HFFc6 (cell line): ENCODE measurements at regions not wholly inside any gene's neighbourhood (a gene's known extent, or its start where the extent isn't known, plus 50 kb on each side); places are given as distances from the start of the nearest gene placed in this dataset.

ENCODE experiments used
- DNase-seq: peaks from one replicate; pipeline ENCODE4 v3.0.0-alpha.2; 2018
- H3K27ac Mint-ChIP-seq: 2 replicates; pipeline ENCODE4 v1.8.0; 2020; ENCODE audit warnings: mild to moderate bottlenecking, mixed read lengths
- H3K27me3 Mint-ChIP-seq: 2 replicates; pipeline ENCODE4 v1.8.0; 2021; ENCODE audit warnings: mild to moderate bottlenecking, moderate library complexity, mixed read lengths; ENCODE audit not compliant: insufficient read depth
- H3K36me3 Mint-ChIP-seq: 2 replicates; pipeline ENCODE4 v1.8.0; 2021; ENCODE audit warnings: low read depth, mixed read lengths
- H3K4me1 Mint-ChIP-seq: 2 replicates; pipeline ENCODE4 v1.8.0; 2020; ENCODE audit warnings: low read depth, mixed read lengths
- H3K4me3 Mint-ChIP-seq: 2 replicates; pipeline ENCODE4 v1.8.0; 2020; ENCODE audit warnings: mild to moderate bottlenecking, moderate library complexity, mixed read lengths
- H3K9me3 Mint-ChIP-seq: 2 replicates; pipeline ENCODE4 v1.8.0; 2020; ENCODE audit warnings: mild to moderate bottlenecking, mixed read lengths
- TF ChIP-seq, protein P1 (sequence below): fragments of 200-600 bp; sonication (generic); IDR thresholded peaks from 2 replicates; pipeline ENCODE4 v1.5.0; 2021; ENCODE audit warnings: antibody characterized with exemption, mild to moderate bottlenecking

- no peak for DNase-seq
- no peaks in the 10 kb centered on the region for H3K9me3 Mint-ChIP-seq
- TF ChIP-seq, protein P1, sequence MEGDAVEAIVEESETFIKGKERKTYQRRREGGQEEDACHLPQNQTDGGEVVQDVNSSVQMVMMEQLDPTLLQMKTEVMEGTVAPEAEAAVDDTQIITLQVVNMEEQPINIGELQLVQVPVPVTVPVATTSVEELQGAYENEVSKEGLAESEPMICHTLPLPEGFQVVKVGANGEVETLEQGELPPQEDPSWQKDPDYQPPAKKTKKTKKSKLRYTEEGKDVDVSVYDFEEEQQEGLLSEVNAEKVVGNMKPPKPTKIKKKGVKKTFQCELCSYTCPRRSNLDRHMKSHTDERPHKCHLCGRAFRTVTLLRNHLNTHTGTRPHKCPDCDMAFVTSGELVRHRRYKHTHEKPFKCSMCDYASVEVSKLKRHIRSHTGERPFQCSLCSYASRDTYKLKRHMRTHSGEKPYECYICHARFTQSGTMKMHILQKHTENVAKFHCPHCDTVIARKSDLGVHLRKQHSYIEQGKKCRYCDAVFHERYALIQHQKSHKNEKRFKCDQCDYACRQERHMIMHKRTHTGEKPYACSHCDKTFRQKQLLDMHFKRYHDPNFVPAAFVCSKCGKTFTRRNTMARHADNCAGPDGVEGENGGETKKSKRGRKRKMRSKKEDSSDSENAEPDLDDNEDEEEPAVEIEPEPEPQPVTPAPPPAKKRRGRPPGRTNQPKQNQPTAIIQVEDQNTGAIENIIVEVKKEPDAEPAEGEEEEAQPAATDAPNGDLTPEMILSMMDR, result no peak
- H3K27ac Mint-ChIP-seq, result no peak overlapping the region
- H3K4me1 Mint-ChIP-seq, result no peaks in the 10 kb centered on the region
- H3K27me3 Mint-ChIP-seq, result peaks cover 20% of the 10 kb centered on the region
- no peak overlapping the region for H3K4me3 Mint-ChIP-seq
- H3K36me3 Mint-ChIP-seq, result no peaks in the 10 kb centered on the region
Measured at GRCh38 chr9:788777-789176, 52.7 kb upstream of the DMRT1 start.
